ENCODE measurements at regions not wholly inside any gene's neighbourhood (a gene's known extent, or its start where the extent isn't known, plus 50 kb on each side); places are given as distances from the start of the nearest gene placed in this dataset.

- H3K4me3 ChIP-seq = no peak overlapping the region
- ATAC-seq (no peak), DNase-seq (ENCODE audit: low read depth in 1 of 2, low spot score in 1 of 2) (no peak), FAIRE-seq (no peak)
- CTCF ChIA-PET = no interaction called here
- POLR2A ChIA-PET = no interaction called here
- no peak overlapping the region for H3K4me2 ChIP-seq
- H3K4me1 ChIP-seq = no peaks in the 10 kb centered on the region
- no peak overlapping the region for H3K27ac ChIP-seq
- H3K9me3 ChIP-seq = no peaks in the 10 kb centered on the region
- TF ChIP-seq CEBPB (IDR thresholded peaks at IDR 0.05) (no peak), RFX5 (IDR thresholded peaks at IDR 0.05) (no peak), ZNF302 (CRISPR knock-in tag; IDR thresholded peaks at IDR 0.05) (no peak), BCL3 (IDR thresholded peaks at IDR 0.05) (no peak), MYC (IDR thresholded peaks at IDR 0.05; ENCODE audit: borderline replicate concordance, low read length) (no peak), RCOR1 (IDR thresholded peaks at IDR 0.05; ENCODE audit: low read depth, low read length) (no peak), PHF8 (IDR thresholded peaks at IDR 0.05; ENCODE audit: borderline replicate concordance, low read depth) (no peak), TP53 (CRISPR knock-in tag; IDR thresholded peaks at IDR 0.05) (no peak), NPAS2 (CRISPR knock-in tag; IDR thresholded peaks at IDR 0.05; ENCODE audit: borderline replicate concordance) (no peak), FOXS1 (CRISPR knock-in tag; IDR thresholded peaks at IDR 0.05) (no peak), RAD21 (conservative IDR thresholded peaks at IDR 0.05 in 1 of 2, IDR thresholded peaks at IDR 0.05 in 1 of 2) (no peak), HDAC2 (IDR thresholded peaks at IDR 0.05) (no peak), E2F6 (IDR thresholded peaks at IDR 0.05; ENCODE audit: borderline replicate concordance, low read depth) (no peak), CHD2 (IDR thresholded peaks at IDR 0.05; ENCODE audit: low read length, partially characterized antibody) (no peak), RNF2 (IDR thresholded peaks at IDR 0.05; ENCODE audit: borderline replicate concordance, low read depth) (no peak), EP300 (IDR thresholded peaks at IDR 0.05) (no peak), SMC3 (IDR thresholded peaks at IDR 0.05) (no peak), BHLHE40 (IDR thresholded peaks at IDR 0.05; ENCODE audit: low read depth, low read length) (no peak)
- whole genome bisulfite sequencing (ENCODE audit: missing lambda C conversion rate) = 52% methylated on average over 9 of the region's 19 CpGs
Observed at GRCh38 chr7:156050636-156051569, 238.6 kb upstream of the SHH start.

- DNase-seq (ENCODE audit: low read depth in 1 of 2, low spot score in 1 of 2) = no peak
- H3K9me3 ChIP-seq = no peaks in the 10 kb centered on the region
- FAIRE-seq = no peak
- H3K4me3 ChIP-seq = no peak overlapping the region
- H3K4me2 ChIP-seq = no peak overlapping the region
- no peaks in the 10 kb centered on the region for H3K4me1 ChIP-seq
- CTCF ChIA-PET = interaction anchor here (0.8 kb wide), 1 partner anchor 33 kb away, joined by 4 read pairs; no protein-coding TSS in a partner anchor
- ATAC-seq = no peak
- WGBS (ENCODE audit: missing lambda C conversion rate) = 64% methylated on average over 6 of the region's 8 CpGs
- no peak overlapping the region for H3K27ac ChIP-seq
- TF ChIP-seq POLR2A (IDR thresholded peaks at IDR 0.05; ENCODE audit: low read length) (no peak), ESRRA (IDR thresholded peaks at IDR 0.05; ENCODE audit: borderline replicate concordance, low read length) (no peak), ZFP36 (IDR thresholded peaks at IDR 0.05; ENCODE audit: borderline replicate concordance, partially characterized antibody) (no peak), ZNF302 (CRISPR knock-in tag; IDR thresholded peaks at IDR 0.05) (no peak), RARB (CRISPR knock-in tag; IDR thresholded peaks at IDR 0.05) (no peak), MAZ (IDR thresholded peaks at IDR 0.05; ENCODE audit: borderline replicate concordance, low read depth, low read length) (no peak), MAX (IDR thresholded peaks at IDR 0.05) (no peak), RAD21 (conservative IDR thresholded peaks at IDR 0.05 in 1 of 2, IDR thresholded peaks at IDR 0.05 in 1 of 2) (no peak)
- POLR2A ChIA-PET = no interaction called here
Observed at GRCh38 chr7:156049366-156049765, 237.1 kb upstream of the SHH start.
